ENCODE measurements at regions not wholly inside any gene's neighbourhood (a gene's known extent, or its start where the extent isn't known, plus 50 kb on each side); places are given as distances from the start of the nearest gene placed in this dataset.

- no peak for DNase-seq
Measured at GRCh38 chr9:106051545-106051944, 357.2 kb downstream of the TMEM38B start.

GRCh38 chr9:106052166-106052565 is 357.8 kb downstream of the TMEM38B start:
- DNase-seq: no peak

GRCh38 chr9:106052735-106053134 is 358.4 kb downstream of the TMEM38B start:
- DNase-seq: no peak

- no peak for DNase-seq
Measured at GRCh38 chr9:106056328-106056727, 362.0 kb downstream of the TMEM38B start.

GRCh38 chr9:106058460-106058859 is 364.1 kb downstream of the TMEM38B start:
- DNase-seq: no peak

- DNase-seq: no peak
Measured at GRCh38 chr9:106059886-106060285, 365.5 kb downstream of the TMEM38B start.

GRCh38 chr9:106060885-106061284 is 366.5 kb downstream of the TMEM38B start:
- no peak for DNase-seq

- no peak for DNase-seq
Measured at GRCh38 chr9:106062250-106062649, 367.9 kb downstream of the TMEM38B start.

- no peak for DNase-seq
Measured at GRCh38 chr9:106065136-106065535, 370.8 kb downstream of the TMEM38B start.

- no peak for DNase-seq
Measured at GRCh38 chr9:106065579-106066214, 371.4 kb downstream of the TMEM38B start.

- peak; percentile 15 for DNase-seq
Measured at GRCh38 chr9:106066940-106067524, 372.7 kb downstream of the TMEM38B start.

GRCh38 chr9:106069241-106069640 is 374.9 kb downstream of the TMEM38B start:
- DNase-seq: no peak

GRCh38 chr9:106072421-106072820 is 378.1 kb downstream of the TMEM38B start:
- no peak for DNase-seq

GRCh38 chr9:106074006-106074405 is 379.7 kb downstream of the TMEM38B start:
- no peak for DNase-seq

- no peak for DNase-seq
Measured at GRCh38 chr9:106075236-106075959, 381.1 kb downstream of the TMEM38B start.

- DNase-seq: peak; percentile 70
Measured at GRCh38 chr9:106075960-106076327, 381.6 kb downstream of the TMEM38B start.

GRCh38 chr9:106076711-106077110 is 382.4 kb downstream of the TMEM38B start:
- no peak for DNase-seq

GRCh38 chr9:106077731-106078130 is 383.4 kb downstream of the TMEM38B start:
- DNase-seq: no peak

- no peak for DNase-seq
Measured at GRCh38 chr9:106082621-106083020, 388.3 kb downstream of the TMEM38B start.

- DNase-seq: no peak
Measured at GRCh38 chr9:106084702-106085101, 390.4 kb downstream of the TMEM38B start.

GRCh38 chr9:106085479-106085878 is 391.1 kb downstream of the TMEM38B start:
- no peak for DNase-seq

- no peak for DNase-seq
Measured at GRCh38 chr9:106092083-106092482, 397.7 kb downstream of the TMEM38B start.

- no peak for DNase-seq
Measured at GRCh38 chr9:106102821-106103220, 408.5 kb downstream of the TMEM38B start.

All from muscle of arm (tissue), 1 donor.